ENCODE measurements at regions not wholly inside any gene's neighbourhood (a gene's known extent, or its start where the extent isn't known, plus 50 kb on each side); places are given as distances from the start of the nearest gene placed in this dataset.

- TF ChIP-seq CTCF (IDR thresholded peaks at IDR 0.05; ENCODE audit: low read length), result no peak
- TF ChIP-seq EZH2 (IDR thresholded peaks at IDR 0.05; ENCODE audit: borderline replicate concordance, low read length), result no peak
These were observed 81.2 kb downstream of the INSIG2 start for GRCh38 chr2:118169359-118170005.
